ENCODE measurements at regions not wholly inside any gene's neighbourhood (a gene's known extent, or its start where the extent isn't known, plus 50 kb on each side); places are given as distances from the start of the nearest gene placed in this dataset.

- TF ChIP-seq CTCF (IDR thresholded peaks at IDR 0.05) (no peak), POLR2A (IDR thresholded peaks at IDR 0.05) (no peak)
Measured at GRCh38 chr1:11377001-11377583, 101.9 kb upstream of the DISP3 start.
